Suprapubic skin (tissue), 4 donors: ENCODE measurements at regions not wholly inside any gene's neighbourhood (a gene's known extent, or its start where the extent isn't known, plus 50 kb on each side); places are given as distances from the start of the nearest gene placed in this dataset.

Experiments used
- DNase-seq, 2 donors: peaks; one replicate each; pipeline ENCODE4 v3.0.0-alpha.2; 2019; ENCODE audit warnings: low spot score in 2 of 2
- H3K27ac ChIP-seq: fragments of 200-600 bp; sonication (generic); one replicate; pipeline ENCODE4 v1.5.1; 2019
- H3K27me3 ChIP-seq: fragments of 200-600 bp; sonication (generic); one replicate; pipeline ENCODE4 v1.5.1; 2019
- H3K36me3 ChIP-seq: fragments of 200-600 bp; sonication (generic); one replicate; pipeline ENCODE4 v1.5.1; 2019
- H3K4me1 ChIP-seq: fragments of 200-600 bp; sonication (generic); one replicate; pipeline ENCODE4 v1.5.1; 2019
- H3K4me3 ChIP-seq: fragments of 200-600 bp; sonication (generic); one replicate; pipeline ENCODE4 v1.5.1; 2019; ENCODE audit warnings: mild to moderate bottlenecking
- H3K9me3 ChIP-seq: fragments of 200-600 bp; sonication (generic); one replicate; pipeline ENCODE4 v1.5.1; 2019
- EP300 ChIP-seq: sonication (generic); formaldehyde crosslinking; IDR thresholded peaks from one replicate; pipeline ENCODE4 v1.6.1; 2017; ENCODE audit warnings: antibody characterized with exemption
- POLR2A ChIP-seq, 2 donors: fragments of 450-650 bp; IDR thresholded peaks; one replicate each; pipeline ENCODE4 v1.6.1; 2017; ENCODE audit warnings: antibody characterized with exemption in 2 of 2, mild to moderate bottlenecking in 2 of 2, moderate library complexity in 2 of 2
- POLR2AphosphoS5 ChIP-seq, 3 donors: sonication (generic); formaldehyde crosslinking; IDR thresholded peaks; one replicate each; pipeline ENCODE4 v1.6.1; 2017; ENCODE audit warnings: antibody characterized with exemption in 3 of 3
- WGBS: methylation state at CpG from one replicate; pipeline ENCODE4 v1.1.5; 2018; 5-methylcytosine and 5-hydroxymethylcytosine counted together
- TF ChIP-seq, protein P1 (sequence below), 2 donors: fragments of 200-600 bp in 1 of 2; fragments of 450-650 bp in 1 of 2; sonication (generic) in 1 of 2; IDR thresholded peaks; one replicate each; pipeline ENCODE4 v1.5.1; 2016 to 2019; ENCODE audit warnings: antibody characterized with exemption in 2 of 2, mild to moderate bottlenecking in 1 of 2, moderate library complexity in 1 of 2

DNA sequence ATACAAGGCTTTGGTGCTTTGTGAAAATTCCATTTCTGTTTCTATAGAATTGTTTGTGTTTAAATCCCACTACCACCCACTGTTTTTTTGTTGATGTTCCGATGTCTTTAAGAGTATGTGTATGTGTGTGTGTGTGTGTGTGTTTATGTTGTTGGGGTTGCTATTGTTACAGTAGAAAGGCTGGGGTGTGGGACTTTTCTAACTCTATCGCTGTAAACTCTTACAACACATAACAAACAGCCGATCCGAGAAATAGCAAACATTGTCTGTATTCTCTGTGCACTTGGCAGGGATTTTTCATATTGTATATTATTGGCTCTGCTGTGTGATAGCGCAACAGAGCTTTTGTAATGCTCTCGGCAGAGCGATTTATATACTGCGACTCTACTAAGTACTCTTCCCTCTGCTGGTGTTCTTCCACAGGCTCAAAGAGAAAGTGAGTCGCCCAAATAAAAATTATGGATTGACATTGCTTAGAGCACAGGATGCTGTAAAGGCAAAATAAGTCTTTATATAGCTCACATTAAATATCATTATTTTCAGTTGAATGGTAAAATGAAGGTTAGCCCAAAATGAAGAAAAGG lies 492.2 kb upstream of the ARRDC3 start:
- no peak for DNase-seq
- Histone ChIP-seq H3K27me3 (no peaks in the 10 kb centered on the region), H3K4me1 (no peaks in the 10 kb centered on the region), H3K27ac (no peak overlapping the region), H3K36me3 (no peaks in the 10 kb centered on the region), H3K9me3 (no peaks in the 10 kb centered on the region), H3K4me3 (no peak overlapping the region)
- 68% methylated on average over 9 of the region's 9 CpGs for WGBS
- no peak for TF ChIP-seq EP300
- TF ChIP-seq, protein P1, sequence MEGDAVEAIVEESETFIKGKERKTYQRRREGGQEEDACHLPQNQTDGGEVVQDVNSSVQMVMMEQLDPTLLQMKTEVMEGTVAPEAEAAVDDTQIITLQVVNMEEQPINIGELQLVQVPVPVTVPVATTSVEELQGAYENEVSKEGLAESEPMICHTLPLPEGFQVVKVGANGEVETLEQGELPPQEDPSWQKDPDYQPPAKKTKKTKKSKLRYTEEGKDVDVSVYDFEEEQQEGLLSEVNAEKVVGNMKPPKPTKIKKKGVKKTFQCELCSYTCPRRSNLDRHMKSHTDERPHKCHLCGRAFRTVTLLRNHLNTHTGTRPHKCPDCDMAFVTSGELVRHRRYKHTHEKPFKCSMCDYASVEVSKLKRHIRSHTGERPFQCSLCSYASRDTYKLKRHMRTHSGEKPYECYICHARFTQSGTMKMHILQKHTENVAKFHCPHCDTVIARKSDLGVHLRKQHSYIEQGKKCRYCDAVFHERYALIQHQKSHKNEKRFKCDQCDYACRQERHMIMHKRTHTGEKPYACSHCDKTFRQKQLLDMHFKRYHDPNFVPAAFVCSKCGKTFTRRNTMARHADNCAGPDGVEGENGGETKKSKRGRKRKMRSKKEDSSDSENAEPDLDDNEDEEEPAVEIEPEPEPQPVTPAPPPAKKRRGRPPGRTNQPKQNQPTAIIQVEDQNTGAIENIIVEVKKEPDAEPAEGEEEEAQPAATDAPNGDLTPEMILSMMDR (IDR thresholded peaks at IDR 0.05) = no peak
- no peak for TF ChIP-seq POLR2A (IDR thresholded peaks at IDR 0.05)
- no peak for TF ChIP-seq POLR2AphosphoS5 (IDR thresholded peaks at IDR 0.05)

DNA sequence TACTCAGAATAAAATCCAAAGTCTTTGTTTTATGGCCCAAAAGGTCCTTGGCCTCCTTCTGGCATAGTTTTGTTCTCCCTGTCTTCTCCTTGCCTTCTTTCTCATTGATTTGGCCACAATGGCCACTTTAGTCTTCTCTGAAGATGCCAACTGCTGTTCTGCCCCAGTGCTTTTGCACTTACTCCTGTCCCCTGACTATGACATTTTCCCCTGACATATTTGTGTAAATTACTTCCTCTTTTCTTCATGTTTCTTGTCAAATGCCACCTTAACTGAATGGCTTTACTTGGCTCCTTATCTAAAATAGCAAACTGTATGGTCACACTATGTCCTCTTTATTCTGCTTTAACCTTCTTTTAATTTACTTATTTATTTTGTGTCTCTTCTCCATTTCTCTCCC lies 484.7 kb upstream of the ARRDC3 start:
- Histone ChIP-seq H3K27me3 (no peaks in the 10 kb centered on the region), H3K9me3 (no peaks in the 10 kb centered on the region), H3K27ac (no peak overlapping the region), H3K36me3 (no peaks in the 10 kb centered on the region), H3K4me3 (no peak overlapping the region), H3K4me1 (no peaks in the 10 kb centered on the region)
- no peak for DNase-seq
- no peak for TF ChIP-seq POLR2AphosphoS5 (IDR thresholded peaks at IDR 0.05)
- TF ChIP-seq, protein P1 (IDR thresholded peaks at IDR 0.05) = no peak
- no peak for TF ChIP-seq EP300
- TF ChIP-seq POLR2A (IDR thresholded peaks at IDR 0.05) = no peak

- TF ChIP-seq POLR2AphosphoS5 (IDR thresholded peaks at IDR 0.05) (no peak), POLR2A (IDR thresholded peaks at IDR 0.05) (no peak), EP300 (no peak)
- TF ChIP-seq, protein P1 (IDR thresholded peaks at IDR 0.05) = no peak
- H3K9me3 ChIP-seq = no peaks in the 10 kb centered on the region
- H3K36me3 ChIP-seq = no peaks in the 10 kb centered on the region
- no peak for DNase-seq
- H3K4me3 ChIP-seq = no peak overlapping the region
- no peaks in the 10 kb centered on the region for H3K27me3 ChIP-seq
- H3K4me1 ChIP-seq = no peaks in the 10 kb centered on the region
- H3K27ac ChIP-seq = no peak overlapping the region
These were observed 482.8 kb upstream of the ARRDC3 start for GRCh38 chr5:91865915-91866314.

DNA sequence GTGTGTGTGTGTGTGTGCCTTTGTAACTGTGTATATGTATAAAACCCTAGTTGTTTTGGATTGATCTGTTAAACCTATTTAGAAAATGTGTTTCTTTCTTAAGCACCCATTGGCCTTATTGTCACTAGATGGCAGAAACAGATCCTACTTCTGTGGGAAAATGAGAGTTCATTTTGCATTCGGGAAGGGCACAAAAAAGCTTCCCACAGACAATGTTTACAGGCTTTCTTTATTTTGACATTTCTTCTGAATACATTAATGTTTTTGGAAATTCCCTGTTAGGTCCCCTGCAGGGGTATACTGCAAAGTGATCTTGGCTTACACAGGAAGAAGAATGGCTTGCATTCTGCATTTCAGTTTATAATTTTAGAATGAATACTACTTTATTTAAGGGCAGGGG lies 481.8 kb upstream of the ARRDC3 start:
- Histone ChIP-seq H3K27me3 (no peaks in the 10 kb centered on the region), H3K4me3 (no peak overlapping the region), H3K36me3 (no peaks in the 10 kb centered on the region), H3K4me1 (no peaks in the 10 kb centered on the region), H3K9me3 (no peaks in the 10 kb centered on the region), H3K27ac (no peak overlapping the region)
- 9% methylated on average over 1 of the region's 1 CpG for WGBS
- TF ChIP-seq, protein P1 (IDR thresholded peaks at IDR 0.05) = no peak
- TF ChIP-seq POLR2A (IDR thresholded peaks at IDR 0.05) (no peak), POLR2AphosphoS5 (IDR thresholded peaks at IDR 0.05) (no peak), EP300 (no peak)
- DNase-seq = no peak

DNA sequence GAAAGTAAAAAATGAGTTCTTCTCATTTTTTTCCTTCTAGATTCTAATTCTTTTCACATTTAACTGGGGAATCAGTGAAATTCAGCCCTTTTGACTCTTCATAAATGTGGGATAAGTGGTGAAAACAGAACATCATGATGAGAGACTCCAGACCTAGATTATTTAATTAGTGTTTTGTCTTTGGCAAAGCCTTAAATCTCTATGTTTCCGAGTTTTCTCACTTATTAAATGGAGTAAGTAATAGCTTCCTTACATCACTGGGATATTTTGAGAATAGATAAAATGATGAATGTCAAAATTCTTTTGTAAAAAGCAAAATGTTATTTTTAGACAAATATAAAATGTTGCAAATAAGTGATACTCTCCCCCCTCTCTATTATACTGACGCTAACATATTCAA lies 468.6 kb upstream of the ARRDC3 start:
- no peaks in the 10 kb centered on the region for H3K36me3 ChIP-seq
- DNase-seq = no peak
- H3K9me3 ChIP-seq = no peaks in the 10 kb centered on the region
- no peak overlapping the region for H3K27ac ChIP-seq
- H3K4me3 ChIP-seq = no peak overlapping the region
- H3K27me3 ChIP-seq = no peaks in the 10 kb centered on the region
- WGBS = 62% methylated on average over 2 of the region's 2 CpGs
- TF ChIP-seq EP300 (no peak), POLR2A (IDR thresholded peaks at IDR 0.05) (no peak), POLR2AphosphoS5 (IDR thresholded peaks at IDR 0.05) (no peak)
- TF ChIP-seq, protein P1 (IDR thresholded peaks at IDR 0.05) = no peak
- H3K4me1 ChIP-seq = no peaks in the 10 kb centered on the region
